Esophagus muscularis mucosa (tissue), 3 donors: ENCODE measurements at regions not wholly inside any gene's neighbourhood (a gene's known extent, or its start where the extent isn't known, plus 50 kb on each side); places are given as distances from the start of the nearest gene placed in this dataset.

Source experiments
- CTCF ChIP-seq, 3 experiments: fragments of 200-600 bp in 2 of 3; fragments of 450-650 bp in 1 of 3; sonication (generic) in 2 of 3; IDR thresholded peaks; one replicate each; pipeline ENCODE4 v1.5.1; 2017 to 2019; ENCODE audit warnings: antibody characterized with exemption in 3 of 3, mild to moderate bottlenecking in 2 of 3, moderate library complexity in 1 of 3
- POLR2A ChIP-seq: fragments of 450-650 bp; IDR thresholded peaks from one replicate; pipeline ENCODE4 v1.6.1; 2017; ENCODE audit warnings: antibody characterized with exemption, moderate library complexity, mild to moderate bottlenecking, low read depth
- POLR2AphosphoS5 ChIP-seq, 2 donors: sonication (generic); formaldehyde crosslinking; IDR thresholded peaks; one replicate each; pipeline ENCODE4 v1.6.1; 2017; ENCODE audit warnings: antibody characterized with exemption in 2 of 2

GRCh38 chr18:70430501-70431173, 141.8 kb downstream of the SOCS6 start:
- TF ChIP-seq POLR2AphosphoS5 (IDR thresholded peaks at IDR 0.05), result no peak
- TF ChIP-seq CTCF (IDR thresholded peaks at IDR 0.05), result no peak
- TF ChIP-seq POLR2A, result no peak
